ENCODE measurements at regions not wholly inside any gene's neighbourhood (a gene's known extent, or its start where the extent isn't known, plus 50 kb on each side); places are given as distances from the start of the nearest gene placed in this dataset.

DNA sequence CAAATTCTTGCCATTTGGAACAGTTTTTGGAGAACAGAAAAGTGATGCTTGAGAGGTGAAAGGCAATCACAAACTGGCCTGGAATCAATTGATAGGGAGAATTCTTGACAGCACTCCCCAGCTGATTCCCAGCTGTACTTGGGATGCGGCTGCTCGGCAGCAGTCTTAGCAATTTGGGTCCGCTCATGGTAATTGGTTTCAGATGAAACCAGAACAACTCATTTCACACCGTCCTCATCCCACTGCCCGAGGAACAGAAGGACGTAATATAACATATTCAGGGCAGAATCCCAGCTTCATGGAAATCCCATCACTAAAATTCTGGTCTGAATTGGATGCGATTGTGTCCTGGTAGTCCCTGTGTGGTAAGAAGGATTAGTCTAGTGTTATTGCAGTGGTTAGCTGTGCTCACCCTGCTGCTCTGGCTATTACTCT lies 223.3 kb upstream of the FERD3L start:
- Histone ChIP-seq H3K9me3 (no peaks in the 10 kb centered on the region), H3K36me3 (no peaks in the 10 kb centered on the region), H3K4me1 (no peaks in the 10 kb centered on the region), H3K4me3 (no peak overlapping the region), H3K27ac (no peak overlapping the region), H3K27me3 (no peaks in the 10 kb centered on the region)
- intact Hi-C loops (cut with DNase I; ENCODE audit: low total_unique reads): no loop called here
- DNase-seq (ENCODE audit: low spot score in 2 of 2): no peak
- TF ChIP-seq, protein P1, sequence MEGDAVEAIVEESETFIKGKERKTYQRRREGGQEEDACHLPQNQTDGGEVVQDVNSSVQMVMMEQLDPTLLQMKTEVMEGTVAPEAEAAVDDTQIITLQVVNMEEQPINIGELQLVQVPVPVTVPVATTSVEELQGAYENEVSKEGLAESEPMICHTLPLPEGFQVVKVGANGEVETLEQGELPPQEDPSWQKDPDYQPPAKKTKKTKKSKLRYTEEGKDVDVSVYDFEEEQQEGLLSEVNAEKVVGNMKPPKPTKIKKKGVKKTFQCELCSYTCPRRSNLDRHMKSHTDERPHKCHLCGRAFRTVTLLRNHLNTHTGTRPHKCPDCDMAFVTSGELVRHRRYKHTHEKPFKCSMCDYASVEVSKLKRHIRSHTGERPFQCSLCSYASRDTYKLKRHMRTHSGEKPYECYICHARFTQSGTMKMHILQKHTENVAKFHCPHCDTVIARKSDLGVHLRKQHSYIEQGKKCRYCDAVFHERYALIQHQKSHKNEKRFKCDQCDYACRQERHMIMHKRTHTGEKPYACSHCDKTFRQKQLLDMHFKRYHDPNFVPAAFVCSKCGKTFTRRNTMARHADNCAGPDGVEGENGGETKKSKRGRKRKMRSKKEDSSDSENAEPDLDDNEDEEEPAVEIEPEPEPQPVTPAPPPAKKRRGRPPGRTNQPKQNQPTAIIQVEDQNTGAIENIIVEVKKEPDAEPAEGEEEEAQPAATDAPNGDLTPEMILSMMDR (IDR thresholded peaks at IDR 0.05): no peak
- no peak for TF ChIP-seq POLR2A (IDR thresholded peaks at IDR 0.05)
- TF ChIP-seq POLR2AphosphoS5 (IDR thresholded peaks at IDR 0.05): no peak

DNA sequence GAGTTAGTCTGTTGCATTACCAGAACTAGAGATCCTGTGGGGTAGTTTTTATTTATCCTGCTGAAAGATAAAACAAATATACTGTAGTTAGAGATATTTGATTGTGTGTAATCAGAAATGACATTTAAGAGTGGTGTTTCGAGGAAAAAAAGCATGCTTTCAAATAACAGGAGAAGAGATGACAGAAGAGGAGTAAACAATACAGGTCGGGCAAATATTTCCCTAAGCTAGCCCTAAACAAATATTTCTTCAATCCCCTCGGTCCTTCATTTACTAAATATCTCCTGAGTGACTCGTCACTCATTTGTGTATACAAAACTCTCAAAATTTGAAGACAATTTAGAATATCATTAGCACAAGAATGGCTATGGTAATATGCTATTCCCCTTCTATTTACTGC lies 219.7 kb upstream of the FERD3L start:
- Histone ChIP-seq H3K4me1 (no peaks in the 10 kb centered on the region), H3K4me3 (no peak overlapping the region), H3K9me3 (no peaks in the 10 kb centered on the region), H3K27me3 (no peaks in the 10 kb centered on the region), H3K27ac (no peak overlapping the region), H3K36me3 (no peaks in the 10 kb centered on the region)
- intact Hi-C loops (cut with DNase I; ENCODE audit: low total_unique reads): no loop called here
- no peak for DNase-seq (ENCODE audit: low spot score in 2 of 2)
- TF ChIP-seq POLR2A (IDR thresholded peaks at IDR 0.05) (no peak), POLR2AphosphoS5 (IDR thresholded peaks at IDR 0.05) (no peak)
- TF ChIP-seq, protein P1 (IDR thresholded peaks at IDR 0.05): no peak

DNA sequence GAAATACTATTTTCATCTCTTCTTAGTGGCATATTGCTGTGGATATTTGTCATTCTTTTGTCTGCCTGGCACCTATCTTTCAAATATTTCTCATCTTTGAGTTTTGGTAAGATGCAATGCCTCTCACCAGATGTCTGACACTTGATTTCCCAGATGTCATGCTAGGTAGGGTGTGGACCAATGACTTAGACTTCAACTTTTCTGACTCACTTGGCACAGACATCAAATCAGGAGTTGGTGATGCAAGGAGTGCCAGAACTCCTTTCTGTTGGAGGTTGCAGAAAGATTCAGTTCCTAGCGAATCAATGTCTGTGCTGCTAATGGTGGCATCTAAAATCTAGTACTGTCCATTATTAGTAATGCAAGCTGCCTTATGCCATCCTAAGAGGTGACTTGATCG lies 216.9 kb upstream of the FERD3L start:
- no peaks in the 10 kb centered on the region for H3K36me3 ChIP-seq
- no peaks in the 10 kb centered on the region for H3K9me3 ChIP-seq
- no peak overlapping the region for H3K27ac ChIP-seq
- DNase-seq (ENCODE audit: low spot score in 2 of 2): no peak
- no peak overlapping the region for H3K4me3 ChIP-seq
- no peaks in the 10 kb centered on the region for H3K27me3 ChIP-seq
- no peak for TF ChIP-seq POLR2AphosphoS5 (IDR thresholded peaks at IDR 0.05)
- no peak for TF ChIP-seq POLR2A (IDR thresholded peaks at IDR 0.05)
- TF ChIP-seq, protein P1 (IDR thresholded peaks at IDR 0.05): no peak
- intact Hi-C loops (cut with DNase I; ENCODE audit: low total_unique reads): no loop called here
- H3K4me1 ChIP-seq: no peaks in the 10 kb centered on the region

DNA sequence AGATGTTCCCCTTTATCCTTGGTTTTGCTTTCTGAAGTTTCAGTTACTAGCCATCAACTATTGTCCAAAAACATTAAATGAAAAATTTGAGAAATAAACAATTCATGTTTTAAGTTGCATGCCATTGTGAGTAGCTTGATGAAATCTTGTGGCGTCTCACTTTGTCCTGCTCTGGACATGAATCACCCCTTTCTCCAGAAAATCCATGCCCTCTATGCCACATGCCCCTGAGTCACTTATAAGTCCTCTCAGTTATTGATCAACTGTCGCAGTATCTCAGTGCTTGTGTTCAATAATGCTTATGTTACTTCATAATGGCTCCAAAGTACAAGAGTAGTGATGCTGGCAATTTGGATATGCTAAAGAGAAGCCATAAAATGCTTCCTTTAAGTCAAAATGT lies 208.0 kb upstream of the FERD3L start:
- Histone ChIP-seq H3K4me1 (no peaks in the 10 kb centered on the region), H3K4me3 (no peak overlapping the region), H3K27me3 (no peaks in the 10 kb centered on the region), H3K36me3 (no peaks in the 10 kb centered on the region), H3K27ac (no peak overlapping the region), H3K9me3 (no peaks in the 10 kb centered on the region)
- no peak for DNase-seq (ENCODE audit: low spot score in 2 of 2)
- intact Hi-C loops (cut with DNase I; ENCODE audit: low total_unique reads): no loop called here
- no peak for TF ChIP-seq POLR2A (IDR thresholded peaks at IDR 0.05)
- TF ChIP-seq, protein P1 (IDR thresholded peaks at IDR 0.05): no peak
- TF ChIP-seq POLR2AphosphoS5 (IDR thresholded peaks at IDR 0.05): no peak

DNA sequence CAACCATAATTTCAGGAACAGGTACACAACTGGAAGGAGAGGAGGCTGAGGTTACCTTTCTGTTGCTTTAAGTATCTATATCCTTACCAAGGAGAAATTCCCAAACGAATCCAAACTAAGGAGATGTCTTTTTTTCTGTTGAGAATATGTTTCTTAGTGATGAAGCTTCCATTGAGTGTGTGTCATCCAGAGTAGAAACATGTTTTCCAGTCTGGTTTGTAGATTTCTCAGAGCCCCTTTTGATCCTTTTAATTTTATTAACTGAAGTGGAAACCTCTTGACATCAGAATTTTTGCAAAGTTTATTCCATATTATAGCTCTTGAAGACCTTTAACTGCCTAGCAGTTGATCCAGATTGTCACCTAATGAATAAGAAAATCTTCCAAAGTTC lies 207.1 kb upstream of the FERD3L start:
- H3K4me1 ChIP-seq: no peaks in the 10 kb centered on the region
- H3K9me3 ChIP-seq: no peaks in the 10 kb centered on the region
- TF ChIP-seq, protein P1 (IDR thresholded peaks at IDR 0.05): no peak
- TF ChIP-seq POLR2A (IDR thresholded peaks at IDR 0.05): no peak
- no peak for TF ChIP-seq POLR2AphosphoS5 (IDR thresholded peaks at IDR 0.05)
- H3K4me3 ChIP-seq: no peak overlapping the region
- DNase-seq (ENCODE audit: low spot score in 2 of 2): no peak
- intact Hi-C loops (cut with DNase I; ENCODE audit: low total_unique reads): no loop called here
- H3K36me3 ChIP-seq: no peaks in the 10 kb centered on the region
- no peaks in the 10 kb centered on the region for H3K27me3 ChIP-seq
- no peak overlapping the region for H3K27ac ChIP-seq

Measured in breast epithelium (tissue), 4 donors.